SK-N-SH (cell line): ENCODE measurements at regions not wholly inside any gene's neighbourhood (a gene's known extent, or its start where the extent isn't known, plus 50 kb on each side); places are given as distances from the start of the nearest gene placed in this dataset.
A peak's percentile ranks its signal among the peaks of the same experiment; 100 is the strongest.

Source experiments
- CTCF ChIA-PET: fragments of 300-600, 350-600 bp; formaldehyde crosslinking; extraction: SDS; loops from one replicate; lab custom pipeline; 2021; lab: Yijun Ruan, JAX
- POLR2A ChIA-PET: fragments of 350-600 bp; sonication (Branson Sonifier 250); formaldehyde crosslinking; extraction: SDS; loops from one replicate; lab custom pipeline; 2020; ENCODE audit warnings: antibody characterized with exemption, inconsistent platforms; lab: Yijun Ruan, JAX
- DNase-seq: peaks from one replicate; pipeline ENCODE4 v3.0.0; 2012
- H2AFZ ChIP-seq: fragments of 200-600 bp; sonication (generic); 2 replicates; pipeline ENCODE4 v1.8.1; 2016; ENCODE audit warnings: antibody characterized with exemption, mild to moderate bottlenecking, low read depth
- H3F3A ChIP-seq: fragments of 200-600 bp; sonication (generic); replicated peaks from 2 replicates; pipeline ENCODE3; 2016; ENCODE audit warnings: antibody characterized with exemption, mild to moderate bottlenecking; ENCODE audit not compliant: insufficient read depth
- H3K27ac ChIP-seq, 2 experiments: fragments of 200-500 bp in 1 of 2; fragments of 200-600 bp in 1 of 2; sonication (Bioruptor generic) in 1 of 2; sonication (generic), shearing (Covaris generic) in 1 of 2; 2 replicates each; pipeline versions ENCODE4 v1.5.1 to v1.6.1; 2014 to 2016; ENCODE audit warnings: low read depth in 2 of 2, inconsistent platforms in 1 of 2, low read length in 1 of 2, mild to moderate bottlenecking in 1 of 2, mixed read lengths in 1 of 2
- H3K27me3 ChIP-seq: fragments of 200-600 bp; sonication (generic), shearing (Covaris generic); 2 replicates; pipeline ENCODE4 v1.6.1; 2016; ENCODE audit warnings: mixed run types; ENCODE audit not compliant: insufficient read depth
- H3K36me3 ChIP-seq, 2 experiments: fragments of 200-500 bp in 1 of 2; fragments of 200-600 bp in 1 of 2; sonication (Bioruptor generic) in 1 of 2; sonication (generic) in 1 of 2; replicated peaks in 1 of 2; 2 replicates each; pipeline versions ENCODE3 to v1.5.1; 2014 to 2016; ENCODE audit warnings: low read length in 1 of 2, mild to moderate bottlenecking in 1 of 2; ENCODE audit not compliant: insufficient read depth in 2 of 2, control insufficient read depth in 1 of 2
- H3K4me1 ChIP-seq, 2 experiments: fragments of 200-500 bp in 1 of 2; fragments of 200-600 bp in 1 of 2; sonication (Bioruptor generic) in 1 of 2; sonication (generic), shearing (Covaris generic) in 1 of 2; 2 replicates each; pipeline versions ENCODE4 v1.5.1 to v1.6.1; 2014 to 2016; ENCODE audit warnings: low read depth in 1 of 2, low read length in 1 of 2, mixed run types in 1 of 2; ENCODE audit not compliant: insufficient read depth in 2 of 2, control insufficient read depth in 1 of 2
- H3K4me2 ChIP-seq: fragments of 200-600 bp; sonication (generic), shearing (Covaris generic); 2 replicates; pipeline ENCODE4 v1.6.1; 2017; ENCODE audit warnings: mixed run types
- H3K4me3 ChIP-seq, 2 experiments: fragments of 200-500 bp in 1 of 2; fragments of 200-600 bp in 1 of 2; sonication (Bioruptor generic) in 1 of 2; sonication (generic), shearing (Covaris generic) in 1 of 2; 2 replicates each; pipeline versions ENCODE4 v1.5.1 to v1.8.1; 2014 to 2016; ENCODE audit warnings: low read depth in 2 of 2, inconsistent platforms in 1 of 2, low read length in 1 of 2, mild to moderate bottlenecking in 1 of 2, mixed read lengths in 1 of 2, moderate library complexity in 1 of 2
- H3K79me2 ChIP-seq: fragments of 200-600 bp; sonication (generic); 2 replicates; pipeline ENCODE4 v1.8.1; 2017; ENCODE audit warnings: mild to moderate bottlenecking; ENCODE audit not compliant: insufficient read depth
- H3K9ac ChIP-seq: fragments of 200-600 bp; sonication (generic); 2 replicates; pipeline ENCODE4 v1.6.1; 2017; ENCODE audit warnings: mixed run types
- H3K9me2 ChIP-seq: fragments of 200-600 bp; sonication (generic); 2 replicates; pipeline ENCODE4 v1.6.1; 2017; ENCODE audit warnings: mixed run types
- H3K9me3 ChIP-seq: fragments of 200-600 bp; sonication (generic); 2 replicates; pipeline ENCODE4 v1.6.1; 2017; ENCODE audit warnings: mixed run types, mild to moderate bottlenecking, moderate library complexity
- H4K20me1 ChIP-seq: fragments of 200-600 bp; sonication (generic); 2 replicates; pipeline ENCODE4 v1.6.1; 2017; ENCODE audit warnings: mild to moderate bottlenecking, mixed run types; ENCODE audit not compliant: insufficient read depth
- GABPA ChIP-seq: IDR thresholded peaks from 2 replicates; pipeline ENCODE4 v1.4.0; 2012; ENCODE audit warnings: low read depth, mild to moderate bottlenecking
- GATA2 ChIP-seq: sonication (generic); formaldehyde crosslinking; IDR thresholded peaks from 2 replicates; pipeline ENCODE4 v1.5.0; 2020; ENCODE audit warnings: mild to moderate bottlenecking, missing genetic modification reagents
- MXI1 ChIP-seq: IDR thresholded peaks from 2 replicates; pipeline ENCODE4 v1.6.1; 2012; ENCODE audit warnings: mild to moderate bottlenecking, low read depth, low read length, improper control_type of control experiment
- NFIC ChIP-seq: IDR thresholded peaks from 2 replicates; pipeline ENCODE4 v1.4.0; 2012; ENCODE audit warnings: borderline replicate concordance
- POLR2AphosphoS5 ChIP-seq: IDR thresholded peaks from 2 replicates; pipeline ENCODE4 v1.6.1; 2012; ENCODE audit warnings: low read depth, low read length
- RCOR1 ChIP-seq: fragments of 150-350 bp; IDR thresholded peaks from 2 replicates; pipeline ENCODE4 v1.6.1; 2017; ENCODE audit warnings: antibody characterized with exemption, low read length
- RFX5 ChIP-seq: IDR thresholded peaks from 2 replicates; pipeline ENCODE4 v1.6.1; 2012; ENCODE audit warnings: mild to moderate bottlenecking, improper control_type of control experiment, low read length
- RXRA ChIP-seq: IDR thresholded peaks from 2 replicates; pipeline ENCODE4 v1.4.0; 2012; ENCODE audit warnings: low read depth, mild to moderate bottlenecking, borderline replicate concordance
- TCF12 ChIP-seq: IDR thresholded peaks from 2 replicates; pipeline ENCODE4 v1.4.0; 2012
- TEAD4 ChIP-seq: IDR thresholded peaks from 2 replicates; pipeline ENCODE4 v1.4.0; 2012; ENCODE audit warnings: mild to moderate bottlenecking, borderline replicate concordance; ENCODE audit not compliant: insufficient read depth
- WGBS: methylation state at CpG from one replicate; pipeline ENCODE4 v1.1.6; 2017; ENCODE audit warnings: low lambda C conversion rate; 5-methylcytosine and 5-hydroxymethylcytosine counted together
- TF ChIP-seq, protein P1 (sequence below): fragments of 150-350 bp; IDR thresholded peaks from 2 replicates; pipeline ENCODE4 v1.6.1; 2016; ENCODE audit warnings: mild to moderate bottlenecking, low read depth, low read length
- TF ChIP-seq, protein P2 (sequence below): IDR thresholded peaks from 2 replicates; pipeline ENCODE4; 2012
- TF ChIP-seq, protein P3 (sequence below): IDR thresholded peaks from 2 replicates; pipeline ENCODE4 v1.4.0; 2012; ENCODE audit warnings: low read depth, borderline replicate concordance

DNA sequence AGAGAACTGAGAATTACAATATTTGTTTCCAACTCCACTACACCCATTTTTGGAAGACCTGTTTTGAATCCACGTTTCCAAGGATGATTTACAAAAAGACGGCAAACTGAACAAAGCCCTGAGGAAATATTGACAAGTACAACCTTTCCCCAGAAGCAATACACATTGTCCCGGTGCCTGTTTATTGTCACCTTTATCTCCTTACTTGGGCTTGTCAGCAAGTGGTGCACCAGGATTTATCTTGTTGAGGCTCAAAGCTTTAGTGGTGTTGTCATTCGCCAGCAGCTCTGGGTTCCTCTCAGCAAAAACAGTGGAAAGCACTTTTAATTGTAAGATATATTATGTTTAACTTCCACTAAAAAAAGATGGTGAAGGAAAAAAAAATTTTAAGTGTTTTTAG is 1191.9 kb upstream of the TENM4 start:
- Histone ChIP-seq H2AFZ (no peak overlapping the region), H3F3A (no peaks in the 10 kb centered on the region), H3K79me2 (no peaks in the 10 kb centered on the region), H3K27me3 (no peaks in the 10 kb centered on the region), H3K4me3 (no peak overlapping the region), H3K27ac (no peak overlapping the region), H3K4me1 (no peaks in the 10 kb centered on the region; a peak in 1 of 4 replicates), H3K9ac (no peak overlapping the region), H3K9me3 (no peaks in the 10 kb centered on the region), H4K20me1 (no peaks in the 10 kb centered on the region), H3K4me2 (no peak overlapping the region), H3K9me2 (no peaks in the 10 kb centered on the region), H3K36me3 (no peaks in the 10 kb centered on the region)
- CTCF ChIA-PET, result no interaction called here
- DNase-seq, result no peak
- TF ChIP-seq TEAD4 (no peak), NFIC (no peak), GATA2 (CRISPR knock-in tag) (peak; percentile 58)
- POLR2A ChIA-PET, result no interaction called here
- 34% methylated on average over 4 of the region's 4 CpGs for WGBS

DNA sequence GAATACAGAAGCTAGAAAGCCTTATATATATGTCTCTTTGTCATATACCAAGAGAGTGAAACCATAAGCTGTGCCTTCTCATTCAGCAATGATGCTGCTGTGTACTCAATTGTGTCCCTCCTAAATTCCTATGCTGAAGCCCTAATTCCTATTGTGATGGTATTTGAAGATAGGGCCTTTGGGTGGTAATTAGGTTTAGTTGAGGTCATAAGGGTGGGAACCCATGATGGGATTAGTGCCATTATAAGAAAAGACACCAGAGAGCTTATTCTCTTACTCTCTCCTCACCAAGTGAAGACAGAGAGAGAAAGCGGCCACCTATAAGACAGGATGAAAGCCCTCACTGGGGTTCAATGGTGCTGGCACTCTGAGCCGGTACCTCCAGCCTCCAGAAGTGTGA is 1191.3 kb upstream of the TENM4 start:
- CTCF ChIA-PET, result no interaction called here
- H3F3A ChIP-seq, result no peaks in the 10 kb centered on the region
- no peak for DNase-seq
- H3K9me2 ChIP-seq, result no peaks in the 10 kb centered on the region
- no peak overlapping the region for H3K9ac ChIP-seq
- H3K4me3 ChIP-seq, result no peak overlapping the region
- no peaks in the 10 kb centered on the region for H3K79me2 ChIP-seq
- H4K20me1 ChIP-seq, result no peaks in the 10 kb centered on the region
- TF ChIP-seq RXRA, result no peak
- TF ChIP-seq RFX5, result no peak
- TF ChIP-seq, protein P1, sequence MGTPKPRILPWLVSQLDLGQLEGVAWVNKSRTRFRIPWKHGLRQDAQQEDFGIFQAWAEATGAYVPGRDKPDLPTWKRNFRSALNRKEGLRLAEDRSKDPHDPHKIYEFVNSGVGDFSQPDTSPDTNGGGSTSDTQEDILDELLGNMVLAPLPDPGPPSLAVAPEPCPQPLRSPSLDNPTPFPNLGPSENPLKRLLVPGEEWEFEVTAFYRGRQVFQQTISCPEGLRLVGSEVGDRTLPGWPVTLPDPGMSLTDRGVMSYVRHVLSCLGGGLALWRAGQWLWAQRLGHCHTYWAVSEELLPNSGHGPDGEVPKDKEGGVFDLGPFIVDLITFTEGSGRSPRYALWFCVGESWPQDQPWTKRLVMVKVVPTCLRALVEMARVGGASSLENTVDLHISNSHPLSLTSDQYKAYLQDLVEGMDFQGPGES, result no peak
- no peak for TF ChIP-seq TCF12
- no peak for TF ChIP-seq MXI1
- TF ChIP-seq POLR2AphosphoS5, result no peak
- TF ChIP-seq, protein P2, sequence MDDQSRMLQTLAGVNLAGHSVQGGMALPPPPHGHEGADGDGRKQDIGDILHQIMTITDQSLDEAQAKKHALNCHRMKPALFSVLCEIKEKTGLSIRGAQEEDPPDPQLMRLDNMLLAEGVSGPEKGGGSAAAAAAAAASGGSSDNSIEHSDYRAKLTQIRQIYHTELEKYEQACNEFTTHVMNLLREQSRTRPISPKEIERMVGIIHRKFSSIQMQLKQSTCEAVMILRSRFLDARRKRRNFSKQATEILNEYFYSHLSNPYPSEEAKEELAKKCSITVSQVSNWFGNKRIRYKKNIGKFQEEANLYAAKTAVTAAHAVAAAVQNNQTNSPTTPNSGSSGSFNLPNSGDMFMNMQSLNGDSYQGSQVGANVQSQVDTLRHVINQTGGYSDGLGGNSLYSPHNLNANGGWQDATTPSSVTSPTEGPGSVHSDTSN, result no peak
- no peak for TF ChIP-seq RCOR1
- TF ChIP-seq GABPA, result no peak
- H3K9me3 ChIP-seq, result no peaks in the 10 kb centered on the region
- POLR2A ChIA-PET, result no interaction called here
- no peak overlapping the region for H3K4me2 ChIP-seq
- H3K36me3 ChIP-seq, result no peaks in the 10 kb centered on the region
- 59% methylated on average over 2 of the region's 2 CpGs for WGBS
- no peaks in the 10 kb centered on the region for H3K27me3 ChIP-seq
- H3K27ac ChIP-seq, result no peak overlapping the region
- no peaks in the 10 kb centered on the region; a peak in 1 of 4 replicates for H3K4me1 ChIP-seq
- H2AFZ ChIP-seq, result no peak overlapping the region

DNA sequence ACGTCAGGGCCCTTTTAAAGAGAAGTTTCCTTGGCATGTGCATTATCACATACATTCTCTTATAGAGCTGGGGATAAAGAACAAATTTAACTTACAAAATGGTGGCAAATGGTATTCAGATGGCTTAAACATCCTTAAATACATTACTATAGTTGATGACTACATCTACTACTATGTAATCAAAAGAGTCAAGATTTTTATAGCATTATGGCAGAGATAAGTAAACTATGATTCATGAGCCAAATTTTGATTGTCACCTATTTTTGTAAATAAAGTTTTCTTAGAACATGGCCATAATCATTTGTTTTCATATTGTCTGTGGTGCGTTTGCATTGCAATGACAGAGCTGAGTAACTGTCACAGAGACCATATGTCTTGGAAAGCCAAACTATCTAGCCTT is 1188.6 kb upstream of the TENM4 start:
- POLR2A ChIA-PET, result no interaction called here
- H3K4me2 ChIP-seq, result no peak overlapping the region
- no peaks in the 10 kb centered on the region for H3K9me2 ChIP-seq
- TF ChIP-seq POLR2AphosphoS5 (no peak), TCF12 (no peak)
- TF ChIP-seq, protein P3, sequence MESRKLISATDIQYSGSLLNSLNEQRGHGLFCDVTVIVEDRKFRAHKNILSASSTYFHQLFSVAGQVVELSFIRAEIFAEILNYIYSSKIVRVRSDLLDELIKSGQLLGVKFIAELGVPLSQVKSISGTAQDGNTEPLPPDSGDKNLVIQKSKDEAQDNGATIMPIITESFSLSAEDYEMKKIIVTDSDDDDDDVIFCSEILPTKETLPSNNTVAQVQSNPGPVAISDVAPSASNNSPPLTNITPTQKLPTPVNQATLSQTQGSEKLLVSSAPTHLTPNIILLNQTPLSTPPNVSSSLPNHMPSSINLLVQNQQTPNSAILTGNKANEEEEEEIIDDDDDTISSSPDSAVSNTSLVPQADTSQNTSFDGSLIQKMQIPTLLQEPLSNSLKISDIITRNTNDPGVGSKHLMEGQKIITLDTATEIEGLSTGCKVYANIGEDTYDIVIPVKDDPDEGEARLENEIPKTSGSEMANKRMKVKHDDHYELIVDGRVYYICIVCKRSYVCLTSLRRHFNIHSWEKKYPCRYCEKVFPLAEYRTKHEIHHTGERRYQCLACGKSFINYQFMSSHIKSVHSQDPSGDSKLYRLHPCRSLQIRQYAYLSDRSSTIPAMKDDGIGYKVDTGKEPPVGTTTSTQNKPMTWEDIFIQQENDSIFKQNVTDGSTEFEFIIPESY, result no peak
- H3K27me3 ChIP-seq, result no peaks in the 10 kb centered on the region
- H3F3A ChIP-seq, result no peaks in the 10 kb centered on the region
- H3K36me3 ChIP-seq, result no peaks in the 10 kb centered on the region
- 27% methylated on average over 2 of the region's 2 CpGs for WGBS
- H3K27ac ChIP-seq, result no peak overlapping the region
- DNase-seq, result no peak
- no peaks in the 10 kb centered on the region for H4K20me1 ChIP-seq
- H2AFZ ChIP-seq, result no peak overlapping the region
- no peaks in the 10 kb centered on the region for H3K9me3 ChIP-seq
- CTCF ChIA-PET, result no interaction called here
- H3K79me2 ChIP-seq, result no peaks in the 10 kb centered on the region
- H3K4me3 ChIP-seq, result no peak overlapping the region
- H3K9ac ChIP-seq, result no peak overlapping the region
- no peaks in the 10 kb centered on the region; a peak in 1 of 4 replicates for H3K4me1 ChIP-seq
